8988T (cell line): ENCODE measurements at regions not wholly inside any gene's neighbourhood (a gene's known extent, or its start where the extent isn't known, plus 50 kb on each side); places are given as distances from the start of the nearest gene placed in this dataset.

Source experiments
- DNase-seq: peaks from one replicate; pipeline ENCODE4 v3.0.0; 2011

- DNase-seq: no peak
These were observed 50.9 kb upstream of the CPNE8 start for GRCh38 chr12:38956337-38956736.
